HCT116 (cell line): ENCODE measurements at regions not wholly inside any gene's neighbourhood (a gene's known extent, or its start where the extent isn't known, plus 50 kb on each side); places are given as distances from the start of the nearest gene placed in this dataset.

Experiments
- ATAC-seq: fragments of 200-7000 bp; cut with Tn5 transposase; 2 replicates; pipeline ENCODE4 v1.9.1; 2020; ENCODE audit warnings: mild to moderate bottlenecking, moderate library complexity
- BruUV-seq: library from RNA; stranded (reverse); fragments of 400-500 nt; replicated peaks from 2 replicates; lab custom pipeline; 2021; lab: Mats Ljungman, UMichigan
- CTCF ChIA-PET: fragments of 300-600 bp; sonication (Branson Sonifier 250); formaldehyde crosslinking; loops from one replicate; lab custom pipeline; 2021; ENCODE audit warnings: antibody characterized with exemption; lab: Charles Lee
- POLR2A ChIA-PET: fragments of 300-600, 350-600 bp; sonication (Branson Sonifier 250); formaldehyde crosslinking; loops from one replicate; lab custom pipeline; 2021; ENCODE audit warnings: antibody characterized with exemption; lab: Charles Lee
- RAD21 ChIA-PET, 2 experiments: fragments of 300-600 bp; sonication (Branson Sonifier 250); formaldehyde crosslinking; loops; one replicate each; lab custom pipeline; 2023; ENCODE audit warnings: low total read pairs in 2 of 2; ENCODE audit not compliant: uncharacterized antibody in 2 of 2, unreplicated experiment in 2 of 2, low non-redundant PET in 1 of 2; lab: Charles Lee
- DNase-seq: peaks from one replicate; pipeline ENCODE4 v3.0.0-alpha.2; 2010; ENCODE audit warnings: low read depth, low spot score
- H2AFZ ChIP-seq: fragments of 200-600 bp; shearing (Covaris generic), sonication (generic); 2 replicates; pipeline ENCODE4 v1.6.1; 2017; ENCODE audit warnings: low read depth, mixed run types, mixed read lengths, antibody characterized with exemption, low read length; ENCODE audit not compliant: poor library complexity, severe bottlenecking
- H3K27ac ChIP-seq: 2 replicates; pipeline ENCODE4 v1.5.1; 2012; ENCODE audit warnings: low read depth, low read length
- H3K27me3 ChIP-seq: fragments of 200-600 bp; sonication (generic); 2 replicates; pipeline ENCODE4 v1.6.1; 2016; ENCODE audit warnings: mixed run types, low read length, mixed read lengths; ENCODE audit not compliant: insufficient read depth
- H3K36me3 ChIP-seq, 2 experiments: fragments of 200-500 bp in 1 of 2; fragments of 200-600 bp in 1 of 2; sonication (Bioruptor generic) in 1 of 2; sonication (generic) in 1 of 2; 2 replicates each; pipeline versions ENCODE4 v1.5.1 to v1.6.1; 2014 to 2016; ENCODE audit warnings: low read length in 2 of 2, inconsistent platforms in 1 of 2, mixed read lengths in 1 of 2, mixed run types in 1 of 2; ENCODE audit not compliant: insufficient read depth in 2 of 2, control insufficient read depth in 1 of 2
- H3K4me1 ChIP-seq, 2 experiments: fragments of 200-600 bp in 1 of 2; sonication (generic) in 1 of 2; 2 replicates each; pipeline versions ENCODE4 v1.5.1 to v1.6.1; 2012 to 2017; ENCODE audit warnings: low read length in 2 of 2, inconsistent platforms in 1 of 2, mild to moderate bottlenecking in 1 of 2, mixed read lengths in 1 of 2, mixed run types in 1 of 2, moderate library complexity in 1 of 2; ENCODE audit not compliant: insufficient read depth in 2 of 2, control insufficient read depth in 1 of 2
- H3K4me2 ChIP-seq: fragments of 200-600 bp; sonication (generic); 2 replicates; pipeline ENCODE4 v1.6.1; 2017; ENCODE audit warnings: mixed run types, low read length, mixed read lengths
- H3K4me3 ChIP-seq, 2 experiments: fragments of 200-600 bp in 1 of 2; sonication (generic) in 1 of 2; replicated peaks in 1 of 2; 2 replicates each; pipeline ENCODE4 v1.5.1; 2011 to 2016; ENCODE audit warnings: low read length in 2 of 2, control low read depth in 1 of 2, low read depth in 1 of 2, mild to moderate bottlenecking in 1 of 2, mixed read lengths in 1 of 2, mixed run types in 1 of 2
- H3K79me2 ChIP-seq: fragments of 200-600 bp; sonication (generic); 2 replicates; pipeline ENCODE4 v1.6.1; 2017; ENCODE audit warnings: mild to moderate bottlenecking, mixed run types, low read length, moderate library complexity, mixed read lengths; ENCODE audit not compliant: insufficient read depth
- H3K9ac ChIP-seq: fragments of 200-600 bp; sonication (generic); 2 replicates; pipeline ENCODE4 v1.6.1; 2016; ENCODE audit warnings: low read length, mixed read lengths
- H3K9me2 ChIP-seq: fragments of 200-600 bp; sonication (generic), shearing (Covaris generic); 2 replicates; pipeline ENCODE4 v1.6.1; 2017; ENCODE audit warnings: mixed run types, mild to moderate bottlenecking, moderate library complexity; ENCODE audit not compliant: insufficient read depth
- H3K9me3 ChIP-seq, 2 experiments: fragments of 200-500 bp in 1 of 2; fragments of 200-600 bp in 1 of 2; sonication (Bioruptor generic) in 1 of 2; sonication (generic) in 1 of 2; 2 replicates each; pipeline ENCODE4 v1.6.1; 2014 to 2017; ENCODE audit warnings: low read length in 2 of 2, mixed read lengths in 2 of 2, inconsistent platforms in 1 of 2, low read depth in 1 of 2, mild to moderate bottlenecking in 1 of 2, mixed run types in 1 of 2, moderate library complexity in 1 of 2; ENCODE audit not compliant: control insufficient read depth in 1 of 2, insufficient read depth in 1 of 2
- H4K20me1 ChIP-seq: fragments of 200-600 bp; sonication (generic), shearing (Covaris generic); 2 replicates; pipeline ENCODE4 v1.6.1; 2017; ENCODE audit warnings: mixed run types, mild to moderate bottlenecking, moderate library complexity; ENCODE audit not compliant: insufficient read depth
- ATF3 ChIP-seq: IDR thresholded peaks from 2 replicates; pipeline ENCODE4 v1.6.1; 2012
- CBX3 ChIP-seq: IDR thresholded peaks from 2 replicates; pipeline ENCODE4 v1.6.1; 2012; ENCODE audit warnings: low read depth
- CTCF ChIP-seq, 3 experiments: fragments of 200-600 bp in 1 of 3; sonication (generic) in 1 of 3; IDR thresholded peaks in 2 of 3; conservative IDR thresholded peaks in 1 of 3; 2 replicates each; pipeline ENCODE4 v1.5.1; 2012 to 2017; ENCODE audit warnings: low read depth in 2 of 3, low read length in 2 of 3, antibody characterized with exemption in 1 of 3, borderline replicate concordance in 1 of 3, control low read depth in 1 of 3, mild to moderate bottlenecking in 1 of 3, mixed read lengths in 1 of 3, mixed run types in 1 of 3, moderate library complexity in 1 of 3; ENCODE audit not compliant: insufficient read depth in 1 of 3
- EGR1 ChIP-seq: IDR thresholded peaks from 2 replicates; pipeline ENCODE4 v1.6.1; 2012; ENCODE audit warnings: low read depth
- ELF1 ChIP-seq: IDR thresholded peaks from 2 replicates; pipeline ENCODE4 v1.6.1; 2012; ENCODE audit warnings: low read depth, borderline replicate concordance
- EZH2 ChIP-seq: fragments of 200-600 bp; sonication (generic); IDR thresholded peaks from 2 replicates; pipeline ENCODE4 v1.6.1; 2017; ENCODE audit warnings: antibody characterized with exemption, mixed run types
- FOSL1 ChIP-seq: IDR thresholded peaks from 2 replicates; pipeline ENCODE4 v1.6.1; 2012; ENCODE audit warnings: low read depth
- JUND ChIP-seq: IDR thresholded peaks from 2 replicates; pipeline ENCODE4 v1.6.1; 2012
- MAX ChIP-seq: IDR thresholded peaks from 2 replicates; pipeline ENCODE4 v1.6.1; 2012
- POLR2A ChIP-seq: IDR thresholded peaks from 2 replicates; pipeline ENCODE4 v1.7.0; 2011; ENCODE audit warnings: borderline replicate concordance; ENCODE audit not compliant: insufficient read depth, insufficient read length; ENCODE audit errors: extremely low read depth
- SIN3A ChIP-seq: IDR thresholded peaks from 2 replicates; pipeline ENCODE4 v1.6.1; 2012; ENCODE audit warnings: low read depth
- SRF ChIP-seq: IDR thresholded peaks from 2 replicates; pipeline ENCODE4 v1.6.1; 2012; ENCODE audit warnings: low read depth
- YY1 ChIP-seq: IDR thresholded peaks from 2 replicates; pipeline ENCODE4 v1.6.1; 2011; ENCODE audit warnings: low read length, low read depth, moderate library complexity, mild to moderate bottlenecking; ENCODE audit not compliant: insufficient replicate concordance; ENCODE audit errors: extremely low read depth
- ZBTB33 ChIP-seq: IDR thresholded peaks from 2 replicates; pipeline ENCODE4 v1.6.1; 2011; ENCODE audit warnings: mild to moderate bottlenecking, low read length, moderate library complexity; ENCODE audit not compliant: insufficient replicate concordance; ENCODE audit errors: extremely low read depth
- ZFX ChIP-seq: fragments of 450-650 bp; IDR thresholded peaks from 2 replicates; pipeline ENCODE4 v1.6.1; 2017
- ZNF274 ChIP-seq: fragments of 200-500 bp; sonication (Bioruptor generic); IDR thresholded peaks from 2 replicates; pipeline ENCODE4 v1.6.1; 2014; ENCODE audit warnings: mild to moderate bottlenecking, low read depth, low read length, inconsistent platforms
- intact Hi-C: fragments of 100-400 bp; cut with micrococcal nuclease; formaldehyde crosslinking; loops from 2 replicates; pipeline ENCODE4 v1.10.0; 2022

- DNase-seq (no peak), ATAC-seq (no peak)
- CTCF ChIA-PET = no interaction called here
- Histone ChIP-seq H3K4me1 (peaks cover 17 to 30% of the 10 kb centered on the region in 2 experiments), H3K27ac (no peak overlapping the region), H3K4me2 (no peak overlapping the region), H3K36me3 (no peaks in the 10 kb centered on the region), H2AFZ (no peak overlapping the region), H3K9ac (no peak overlapping the region), H3K9me3 (no peaks in the 10 kb centered on the region), H3K4me3 (no peak overlapping the region), H3K27me3 (no peaks in the 10 kb centered on the region), H4K20me1 (no peaks in the 10 kb centered on the region), H3K9me2 (no peaks in the 10 kb centered on the region), H3K79me2 (no peaks in the 10 kb centered on the region)
- intact Hi-C loops = no loop called here
- no TSS peak for BruUV-seq
- RAD21 ChIA-PET = no interaction called here
- POLR2A ChIA-PET = interaction anchor here (0.5 kb wide), 1 partner anchor 42 kb away, joined by 3 read pairs; no protein-coding TSS in a partner anchor
- TF ChIP-seq SIN3A (no peak), CBX3 (no peak), ELF1 (no peak), SRF (no peak), ZFX (no peak), MAX (no peak), ZNF274 (no peak), FOSL1 (no peak), EGR1 (no peak), POLR2A (no peak), ZBTB33 (no peak), JUND (no peak), YY1 (no peak), EZH2 (no peak), CTCF (IDR thresholded peaks at IDR 0.05 in 2 of 3, conservative IDR thresholded peaks at IDR 0.05 in 1 of 3; ENCODE audit: borderline replicate concordance in 1 of 3, insufficient read depth in 1 of 3, low read depth in 2 of 3, low read length in 2 of 3) (no peak), ATF3 (no peak)
Observed at GRCh38 chr4:111963158-111963700, 182.0 kb upstream of the FAM241A start.
